Neural cell (in vitro differentiated cells): ENCODE measurements at regions not wholly inside any gene's neighbourhood (a gene's known extent, or its start where the extent isn't known, plus 50 kb on each side); places are given as distances from the start of the nearest gene placed in this dataset.

Experiments
- H2AFZ ChIP-seq: fragments of 200-600, 300-800 bp; sonication (generic), shearing (Covaris generic); 2 replicates; pipeline ENCODE4 v1.6.0; 2014; ENCODE audit warnings: low read depth, mild to moderate bottlenecking, antibody characterized with exemption, low read length, moderate library complexity
- H3F3A ChIP-seq: fragments of 200-600 bp; shearing (Covaris generic); 2 replicates; pipeline ENCODE4 v1.6.1; 2016; ENCODE audit warnings: mild to moderate bottlenecking, moderate library complexity, mixed read lengths, antibody characterized with exemption, low read length; ENCODE audit not compliant: insufficient read depth, poor library complexity, severe bottlenecking
- H3K27ac ChIP-seq: fragments of 200-600, 300-800 bp; sonication (generic), shearing (Covaris generic); 2 replicates; pipeline ENCODE4 v1.5.1; 2014; ENCODE audit warnings: mild to moderate bottlenecking, low read length, moderate library complexity
- H3K27me3 ChIP-seq: fragments of 300-800, 200-600 bp; sonication (generic), shearing (Covaris generic); 2 replicates; pipeline ENCODE4 v1.6.0; 2014; ENCODE audit warnings: mild to moderate bottlenecking, low read depth, low read length, moderate library complexity; ENCODE audit not compliant: insufficient read depth
- H3K36me3 ChIP-seq: fragments of 300-800, 200-600 bp; sonication (generic), shearing (Covaris generic); 2 replicates; pipeline ENCODE4 v1.5.1; 2014; ENCODE audit warnings: mild to moderate bottlenecking, antibody characterized with exemption, low read length, moderate library complexity; ENCODE audit not compliant: insufficient read depth
- H3K4me2 ChIP-seq: fragments of 300-800, 200-600 bp; sonication (generic), shearing (Covaris generic); 2 replicates; pipeline ENCODE4 v1.6.0; 2014; ENCODE audit warnings: mild to moderate bottlenecking, low read length
- H3K4me3 ChIP-seq: fragments of 300-800, 200-600 bp; sonication (generic), shearing (Covaris generic); 2 replicates; pipeline ENCODE4 v1.5.1; 2014; ENCODE audit warnings: mild to moderate bottlenecking, low read length, moderate library complexity
- H3K79me2 ChIP-seq: fragments of 200-600 bp; shearing (Covaris generic); replicated peaks from 2 replicates; pipeline ENCODE4 v1.6.0; 2014; ENCODE audit warnings: mild to moderate bottlenecking, low read length, moderate library complexity; ENCODE audit not compliant: insufficient read depth
- H3K9ac ChIP-seq: fragments of 300-800, 200-600 bp; sonication (generic), shearing (Covaris generic); 2 replicates; pipeline ENCODE4 v1.6.1; 2016; ENCODE audit warnings: mild to moderate bottlenecking, low read length, mixed read lengths
- H3K9me2 ChIP-seq: fragments of 200-600 bp; shearing (Covaris generic); 2 replicates; pipeline ENCODE4 v1.6.1; 2016; ENCODE audit warnings: mild to moderate bottlenecking, low read length, mixed read lengths; ENCODE audit not compliant: insufficient read depth
- H3K9me3 ChIP-seq: fragments of 200-600, 300-800 bp; sonication (generic), shearing (Covaris generic); 2 replicates; pipeline ENCODE4 v1.6.1; 2016; ENCODE audit warnings: mild to moderate bottlenecking, mixed run types, low read length, moderate library complexity, mixed read lengths
- H4K20me1 ChIP-seq: fragments of 200-600 bp; shearing (Covaris generic); 2 replicates; pipeline ENCODE4 v1.6.1; 2016; ENCODE audit warnings: mild to moderate bottlenecking, mixed run types; ENCODE audit not compliant: insufficient read depth
- EP300 ChIP-seq: fragments of 450-650 bp; conservative IDR thresholded peaks from 2 replicates; pipeline ENCODE4 v1.6.1; 2014; ENCODE audit warnings: antibody characterized with exemption, mild to moderate bottlenecking, moderate library complexity; ENCODE audit not compliant: poor library complexity, severe bottlenecking
- EZH2 ChIP-seq: fragments of 200-600, 300-800 bp; shearing (Covaris generic), sonication (generic); IDR thresholded peaks from 2 replicates; pipeline ENCODE4 v1.6.1; 2014; ENCODE audit warnings: antibody characterized with exemption, low read length, borderline replicate concordance, mild to moderate bottlenecking; ENCODE audit not compliant: insufficient read depth, poor library complexity, severe bottlenecking
- MXI1 ChIP-seq: fragments of 450-650 bp; conservative IDR thresholded peaks from 2 replicates; pipeline ENCODE4 v1.6.1; 2014; ENCODE audit warnings: antibody characterized with exemption, mild to moderate bottlenecking; ENCODE audit not compliant: poor library complexity, severe bottlenecking
- POLR2AphosphoS5 ChIP-seq: IDR thresholded peaks from 2 replicates; pipeline ENCODE4 v1.6.1; 2012
- RAD21 ChIP-seq: fragments of 450-650 bp; conservative IDR thresholded peaks from 2 replicates; pipeline ENCODE4 v1.6.1; 2014; ENCODE audit warnings: antibody characterized with exemption, mild to moderate bottlenecking, moderate library complexity
- SMC3 ChIP-seq: fragments of 450-650 bp; conservative IDR thresholded peaks from 2 replicates; pipeline ENCODE4 v1.6.1; 2014; ENCODE audit warnings: antibody characterized with exemption, mild to moderate bottlenecking, moderate library complexity; ENCODE audit not compliant: poor library complexity
- TAF1 ChIP-seq: IDR thresholded peaks from 2 replicates; pipeline ENCODE4 v1.6.1; 2012; ENCODE audit warnings: low read depth
- TF ChIP-seq, protein P1 (sequence below): fragments of 450-650 bp; IDR thresholded peaks from 2 replicates; pipeline ENCODE4 v1.5.1; 2014; ENCODE audit warnings: antibody characterized with exemption, mild to moderate bottlenecking, moderate library complexity; ENCODE audit not compliant: poor library complexity, severe bottlenecking
- TF ChIP-seq, protein P2 (sequence below): IDR thresholded peaks from 2 replicates; pipeline ENCODE4 v1.6.1; 2012; ENCODE audit warnings: borderline replicate concordance

DNA sequence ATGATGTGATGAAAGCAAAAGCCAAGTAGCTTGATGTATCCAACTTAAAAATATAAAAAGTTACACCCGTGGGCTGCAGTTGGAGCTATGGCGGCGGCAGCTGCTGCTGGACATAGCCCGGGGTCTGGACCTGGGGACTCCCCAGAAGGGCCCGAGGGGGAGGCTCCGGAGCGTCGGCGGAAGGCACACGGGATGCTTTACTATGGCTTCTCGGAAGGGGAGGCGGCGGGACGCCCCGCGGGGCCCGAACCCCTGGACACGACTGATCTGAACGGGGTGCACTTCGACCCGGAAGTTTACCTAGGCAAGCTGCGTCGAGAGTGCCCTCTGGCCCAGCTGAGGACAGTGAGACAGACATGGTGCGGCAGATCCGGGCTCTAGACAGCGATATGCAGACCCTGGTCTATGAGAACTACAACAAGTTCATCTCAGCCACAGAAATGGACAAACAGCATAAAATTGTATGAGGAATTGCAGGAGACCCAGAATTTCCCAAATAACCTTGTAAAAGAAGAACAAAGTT is 109.5 kb upstream of the EEF2KMT start:
- no peaks in the 10 kb centered on the region for H3K79me2 ChIP-seq
- no peak overlapping the region for H3K9ac ChIP-seq
- no peaks in the 10 kb centered on the region for H3K36me3 ChIP-seq
- no peaks in the 10 kb centered on the region for H3F3A ChIP-seq
- H3K4me2 ChIP-seq, result no peak overlapping the region
- no peak overlapping the region for H3K4me3 ChIP-seq
- no peaks in the 10 kb centered on the region for H3K27me3 ChIP-seq
- no peak overlapping the region for H3K27ac ChIP-seq
- H4K20me1 ChIP-seq, result no peaks in the 10 kb centered on the region
- H3K9me3 ChIP-seq, result no peaks in the 10 kb centered on the region
- TF ChIP-seq, protein P1, sequence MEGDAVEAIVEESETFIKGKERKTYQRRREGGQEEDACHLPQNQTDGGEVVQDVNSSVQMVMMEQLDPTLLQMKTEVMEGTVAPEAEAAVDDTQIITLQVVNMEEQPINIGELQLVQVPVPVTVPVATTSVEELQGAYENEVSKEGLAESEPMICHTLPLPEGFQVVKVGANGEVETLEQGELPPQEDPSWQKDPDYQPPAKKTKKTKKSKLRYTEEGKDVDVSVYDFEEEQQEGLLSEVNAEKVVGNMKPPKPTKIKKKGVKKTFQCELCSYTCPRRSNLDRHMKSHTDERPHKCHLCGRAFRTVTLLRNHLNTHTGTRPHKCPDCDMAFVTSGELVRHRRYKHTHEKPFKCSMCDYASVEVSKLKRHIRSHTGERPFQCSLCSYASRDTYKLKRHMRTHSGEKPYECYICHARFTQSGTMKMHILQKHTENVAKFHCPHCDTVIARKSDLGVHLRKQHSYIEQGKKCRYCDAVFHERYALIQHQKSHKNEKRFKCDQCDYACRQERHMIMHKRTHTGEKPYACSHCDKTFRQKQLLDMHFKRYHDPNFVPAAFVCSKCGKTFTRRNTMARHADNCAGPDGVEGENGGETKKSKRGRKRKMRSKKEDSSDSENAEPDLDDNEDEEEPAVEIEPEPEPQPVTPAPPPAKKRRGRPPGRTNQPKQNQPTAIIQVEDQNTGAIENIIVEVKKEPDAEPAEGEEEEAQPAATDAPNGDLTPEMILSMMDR, result no peak
- TF ChIP-seq RAD21 (no peak), EP300 (no peak), TAF1 (no peak), SMC3 (no peak), POLR2AphosphoS5 (no peak), EZH2 (no peak), MXI1 (no peak)
- TF ChIP-seq, protein P2, sequence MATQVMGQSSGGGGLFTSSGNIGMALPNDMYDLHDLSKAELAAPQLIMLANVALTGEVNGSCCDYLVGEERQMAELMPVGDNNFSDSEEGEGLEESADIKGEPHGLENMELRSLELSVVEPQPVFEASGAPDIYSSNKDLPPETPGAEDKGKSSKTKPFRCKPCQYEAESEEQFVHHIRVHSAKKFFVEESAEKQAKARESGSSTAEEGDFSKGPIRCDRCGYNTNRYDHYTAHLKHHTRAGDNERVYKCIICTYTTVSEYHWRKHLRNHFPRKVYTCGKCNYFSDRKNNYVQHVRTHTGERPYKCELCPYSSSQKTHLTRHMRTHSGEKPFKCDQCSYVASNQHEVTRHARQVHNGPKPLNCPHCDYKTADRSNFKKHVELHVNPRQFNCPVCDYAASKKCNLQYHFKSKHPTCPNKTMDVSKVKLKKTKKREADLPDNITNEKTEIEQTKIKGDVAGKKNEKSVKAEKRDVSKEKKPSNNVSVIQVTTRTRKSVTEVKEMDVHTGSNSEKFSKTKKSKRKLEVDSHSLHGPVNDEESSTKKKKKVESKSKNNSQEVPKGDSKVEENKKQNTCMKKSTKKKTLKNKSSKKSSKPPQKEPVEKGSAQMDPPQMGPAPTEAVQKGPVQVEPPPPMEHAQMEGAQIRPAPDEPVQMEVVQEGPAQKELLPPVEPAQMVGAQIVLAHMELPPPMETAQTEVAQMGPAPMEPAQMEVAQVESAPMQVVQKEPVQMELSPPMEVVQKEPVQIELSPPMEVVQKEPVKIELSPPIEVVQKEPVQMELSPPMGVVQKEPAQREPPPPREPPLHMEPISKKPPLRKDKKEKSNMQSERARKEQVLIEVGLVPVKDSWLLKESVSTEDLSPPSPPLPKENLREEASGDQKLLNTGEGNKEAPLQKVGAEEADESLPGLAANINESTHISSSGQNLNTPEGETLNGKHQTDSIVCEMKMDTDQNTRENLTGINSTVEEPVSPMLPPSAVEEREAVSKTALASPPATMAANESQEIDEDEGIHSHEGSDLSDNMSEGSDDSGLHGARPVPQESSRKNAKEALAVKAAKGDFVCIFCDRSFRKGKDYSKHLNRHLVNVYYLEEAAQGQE, result no peak
- no peak overlapping the region for H2AFZ ChIP-seq
- H3K9me2 ChIP-seq, result no peaks in the 10 kb centered on the region

DNA sequence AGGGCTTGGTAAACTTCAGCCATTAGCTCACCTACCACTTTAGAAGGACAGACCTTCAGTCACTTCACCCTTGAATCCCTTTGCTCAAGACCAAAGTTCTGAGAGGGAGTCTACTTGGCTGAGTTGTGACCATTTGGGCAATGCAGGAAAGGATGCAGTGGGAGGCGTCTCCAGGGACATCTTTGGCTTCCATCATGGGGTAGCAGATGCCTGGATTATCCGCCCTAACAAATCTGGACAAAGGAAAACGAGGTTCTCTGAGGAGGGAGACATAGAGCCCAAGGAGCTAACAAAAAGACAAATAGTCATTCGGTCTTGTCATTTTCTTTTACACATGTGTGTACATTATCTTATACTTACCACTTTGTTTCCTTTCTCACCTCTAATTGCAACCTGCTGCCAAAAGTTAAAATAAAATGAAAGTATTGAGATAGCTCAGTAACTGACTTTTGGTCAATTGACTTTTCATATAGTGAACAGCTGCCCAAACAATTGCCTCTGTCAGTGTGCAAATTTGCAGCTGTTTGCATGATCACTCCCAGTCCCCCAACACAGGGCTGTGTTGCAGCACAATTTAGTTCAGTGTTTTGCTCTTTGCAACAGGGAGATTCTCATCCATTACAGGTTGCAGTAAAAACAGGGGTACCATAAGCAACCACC is 108.9 kb upstream of the EEF2KMT start:
- no peak for TF ChIP-seq EZH2
- TF ChIP-seq, protein P1, result no peak
- TF ChIP-seq, protein P2, result no peak
- TF ChIP-seq SMC3, result no peak
- TF ChIP-seq MXI1, result no peak
- Histone ChIP-seq H4K20me1 (no peaks in the 10 kb centered on the region), H3F3A (no peaks in the 10 kb centered on the region), H3K4me2 (no peak overlapping the region), H3K27ac (no peak overlapping the region), H3K9me3 (no peaks in the 10 kb centered on the region), H3K36me3 (no peaks in the 10 kb centered on the region), H3K79me2 (no peaks in the 10 kb centered on the region), H3K4me3 (no peak overlapping the region), H3K9ac (no peak overlapping the region), H3K27me3 (no peaks in the 10 kb centered on the region), H3K9me2 (no peaks in the 10 kb centered on the region), H2AFZ (no peak overlapping the region)
